H1 (cell line): ENCODE measurements at regions not wholly inside any gene's neighbourhood (a gene's known extent, or its start where the extent isn't known, plus 50 kb on each side); places are given as distances from the start of the nearest gene placed in this dataset.

Experiments used
- CTCF ChIA-PET: fragments of 300-600 bp; sonication (Branson Sonifier 250); formaldehyde crosslinking; loops from one replicate; lab custom pipeline; 2021; ENCODE audit not compliant: partially characterized antibody; lab: Charles Lee
- POLR2A ChIA-PET: fragments of 300-600 bp; sonication (Branson Sonifier 250); formaldehyde crosslinking; loops from one replicate; lab custom pipeline; 2021; ENCODE audit warnings: inconsistent platforms; ENCODE audit not compliant: partially characterized antibody; lab: Charles Lee
- DNase-seq, 2 experiments: peaks; one replicate each; pipeline versions ENCODE4 v3.0.0 to v3.0.0-alpha.2; 2010 to 2022; ENCODE audit warnings: low spot score in 2 of 2, low read depth in 1 of 2, mixed read lengths in 1 of 2
- FAIRE-seq: peaks from 2 replicates; lab custom pipeline; 2011; peaks lifted over from hg19 to GRCh38; lab: Jason Lieb, UNC
- H2AFZ ChIP-seq: 2 replicates; pipeline ENCODE4 v1.8.1; 2012; ENCODE audit warnings: low read length, inconsistent platforms
- H2AK5ac ChIP-seq: 2 replicates; pipeline ENCODE4 v1.6.1; 2013; ENCODE audit warnings: low read depth, low read length
- H2BK120ac ChIP-seq: replicated peaks from 2 replicates; pipeline ENCODE3; 2013; ENCODE audit warnings: low read depth, low read length, inconsistent platforms
- H2BK12ac ChIP-seq: 2 replicates; pipeline ENCODE4 v1.6.1; 2013; ENCODE audit warnings: low read depth, low read length
- H2BK15ac ChIP-seq: 2 replicates; pipeline ENCODE4 v1.6.1; 2013; ENCODE audit warnings: low read length
- H2BK20ac ChIP-seq: 2 replicates; pipeline ENCODE4 v1.6.1; 2013; ENCODE audit warnings: low read length
- H2BK5ac ChIP-seq: 2 replicates; pipeline ENCODE4 v1.6.1; 2013; ENCODE audit warnings: low read depth, low read length
- H3K14ac ChIP-seq: 2 replicates; pipeline ENCODE4 v1.6.1; 2013; ENCODE audit warnings: inconsistent platforms; ENCODE audit not compliant: insufficient read length
- H3K18ac ChIP-seq: 2 replicates; pipeline ENCODE4 v1.6.1; 2013; ENCODE audit warnings: low read length; ENCODE audit errors: extremely low read depth
- H3K23ac ChIP-seq: 2 replicates; pipeline ENCODE4 v1.6.1; 2013; ENCODE audit warnings: inconsistent platforms; ENCODE audit not compliant: insufficient read length
- H3K23me2 ChIP-seq: 2 replicates; pipeline ENCODE4 v1.6.1; 2013; ENCODE audit warnings: low read depth, low read length
- H3K27ac ChIP-seq: 2 replicates; pipeline ENCODE4 v1.6.1; 2011; ENCODE audit warnings: low read depth, low read length, inconsistent platforms
- H3K27me3 ChIP-seq, 4 experiments: replicated peaks in 1 of 4; 1 replicate in 1 of 4; 2 replicates in 3 of 4; pipeline versions ENCODE4 v1.6.1 to v1.8.1; 2011 to 2013; ENCODE audit warnings: low read length in 3 of 4, mild to moderate bottlenecking in 3 of 4, inconsistent platforms in 2 of 4, mixed read lengths in 2 of 4, moderate library complexity in 1 of 4; ENCODE audit not compliant: control insufficient read depth in 3 of 4, insufficient read depth in 3 of 4; ENCODE audit errors: extremely low read depth in 1 of 4
- H3K36me3 ChIP-seq, 4 experiments: 2 replicates each; pipeline versions ENCODE4 v1.6.1 to v1.8.1; 2011 to 2013; ENCODE audit warnings: mild to moderate bottlenecking in 4 of 4, low read length in 3 of 4, moderate library complexity in 2 of 4, control low read depth in 1 of 4, inconsistent platforms in 1 of 4; ENCODE audit not compliant: insufficient read depth in 4 of 4, control insufficient read depth in 2 of 4
- H3K4ac ChIP-seq: replicated peaks from 2 replicates; pipeline ENCODE3; 2013; ENCODE audit warnings: low read length, low read depth, mixed read lengths, inconsistent platforms; ENCODE audit not compliant: insufficient read length
- H3K4me1 ChIP-seq, 4 experiments: replicated peaks in 1 of 4; 1 replicate in 1 of 4; 2 replicates in 3 of 4; pipeline versions ENCODE4 v1.6.1 to v1.8.1; 2011 to 2013; ENCODE audit warnings: low read length in 3 of 4, inconsistent platforms in 2 of 4, mixed read lengths in 1 of 4; ENCODE audit not compliant: insufficient read depth in 4 of 4, control insufficient read depth in 3 of 4
- H3K4me2 ChIP-seq, 2 experiments: 2 replicates each; pipeline versions ENCODE4 v1.6.1 to v1.8.1; 2011 to 2013; ENCODE audit warnings: low read depth in 2 of 2, low read length in 2 of 2, control low read depth in 1 of 2, inconsistent platforms in 1 of 2, mild to moderate bottlenecking in 1 of 2; ENCODE audit not compliant: insufficient read depth in 1 of 2
- H3K4me3 ChIP-seq, 4 experiments: fragments of 200-600, 300-600 bp in 1 of 4; sonication (generic), shearing (Covaris generic), sonication (Bioruptor Twin) in 1 of 4; 2 replicates each; pipeline versions ENCODE4 v1.5.1 to v1.8.1; 2011 to 2016; ENCODE audit warnings: low read length in 4 of 4, low read depth in 3 of 4, control low read depth in 2 of 4, inconsistent platforms in 2 of 4, mild to moderate bottlenecking in 2 of 4, mixed read lengths in 1 of 4, moderate library complexity in 1 of 4; ENCODE audit not compliant: insufficient read depth in 2 of 4; ENCODE audit errors: extremely low read depth in 1 of 4
- H3K56ac ChIP-seq: replicated peaks from 2 replicates; pipeline ENCODE3; 2013; ENCODE audit warnings: low read depth, mild to moderate bottlenecking, mixed read lengths, low read length, inconsistent platforms; ENCODE audit not compliant: insufficient read length
- H3K79me1 ChIP-seq: 2 replicates; pipeline ENCODE4 v1.6.1; 2013; ENCODE audit warnings: low read depth, low read length, control low read depth
- H3K79me2 ChIP-seq, 2 experiments: 2 replicates each; pipeline versions ENCODE4 v1.6.1 to v1.8.1; 2012 to 2013; ENCODE audit warnings: low read length in 2 of 2, mild to moderate bottlenecking in 2 of 2, inconsistent platforms in 1 of 2; ENCODE audit not compliant: insufficient read depth in 2 of 2, control insufficient read depth in 1 of 2
- H3K9ac ChIP-seq, 4 experiments: replicated peaks in 1 of 4; 1 replicate in 1 of 4; 2 replicates in 3 of 4; pipeline versions ENCODE4 v1.6.1 to v1.8.1; 2011 to 2013; ENCODE audit warnings: low read depth in 3 of 4, low read length in 3 of 4, control low read depth in 2 of 4, mild to moderate bottlenecking in 2 of 4, moderate library complexity in 2 of 4, inconsistent platforms in 1 of 4; ENCODE audit errors: extremely low read depth in 1 of 4
- H3K9me3 ChIP-seq, 2 experiments: 2 replicates each; pipeline versions ENCODE4 v1.6.1 to v1.8.1; 2012 to 2013; ENCODE audit warnings: mild to moderate bottlenecking in 2 of 2, moderate library complexity in 2 of 2, control low read depth in 1 of 2, inconsistent platforms in 1 of 2, low read depth in 1 of 2, low read length in 1 of 2, mixed read lengths in 1 of 2; ENCODE audit not compliant: insufficient read depth in 2 of 2
- H4K20me1 ChIP-seq, 2 experiments: replicated peaks in 1 of 2; 2 replicates each; pipeline versions ENCODE3 to v1.8.1; 2011 to 2013; ENCODE audit warnings: inconsistent platforms in 2 of 2, low read length in 2 of 2, mild to moderate bottlenecking in 1 of 2; ENCODE audit not compliant: insufficient read depth in 2 of 2, control insufficient read depth in 1 of 2
- H4K5ac ChIP-seq: 2 replicates; pipeline ENCODE4 v1.6.1; 2013; ENCODE audit warnings: low read length, low read depth, mixed read lengths, inconsistent platforms; ENCODE audit not compliant: insufficient read length
- H4K8ac ChIP-seq: 2 replicates; pipeline ENCODE4 v1.8.0; 2013; ENCODE audit warnings: mild to moderate bottlenecking, moderate library complexity, low read length, inconsistent platforms; ENCODE audit not compliant: insufficient read depth; ENCODE audit errors: extremely low read depth
- H4K91ac ChIP-seq: replicated peaks from 2 replicates; pipeline ENCODE3; 2013; ENCODE audit warnings: low read length, mixed read lengths, inconsistent platforms; ENCODE audit not compliant: insufficient read length
- ATF3 ChIP-seq: IDR thresholded peaks from 2 replicates; pipeline ENCODE4 v1.6.1; 2011; ENCODE audit warnings: low read depth, mild to moderate bottlenecking, low read length; ENCODE audit not compliant: insufficient read depth
- EP300 ChIP-seq, 2 experiments: IDR thresholded peaks; 1 replicate in 1 of 2; 2 replicates in 1 of 2; pipeline ENCODE4 v1.6.1; 2011 to 2012; ENCODE audit warnings: low read depth in 2 of 2, low read length in 2 of 2, mild to moderate bottlenecking in 2 of 2, borderline replicate concordance in 1 of 2, inconsistent platforms in 1 of 2, moderate library complexity in 1 of 2
- EZH2 ChIP-seq: fragments of 200-600 bp; sonication (generic); IDR thresholded peaks from 2 replicates; pipeline ENCODE4 v1.7.1; 2012; ENCODE audit warnings: low read depth, mild to moderate bottlenecking, moderate library complexity, low read length, inconsistent platforms; ENCODE audit not compliant: severe bottlenecking
- GABPA ChIP-seq: IDR thresholded peaks from 2 replicates; pipeline ENCODE4 v1.6.1; 2011; ENCODE audit warnings: mild to moderate bottlenecking, low read length, moderate library complexity, borderline replicate concordance; ENCODE audit not compliant: insufficient read depth
- HDAC2 ChIP-seq, 2 experiments: fragments of 300-600 bp in 1 of 2; sonication (generic) in 1 of 2; IDR thresholded peaks; 2 replicates each; pipeline ENCODE4 v1.6.1; 2011 to 2012; ENCODE audit warnings: low read depth in 2 of 2, low read length in 2 of 2, mild to moderate bottlenecking in 2 of 2, moderate library complexity in 2 of 2, borderline replicate concordance in 1 of 2, inconsistent platforms in 1 of 2
- JUND ChIP-seq: IDR thresholded peaks from 2 replicates; pipeline ENCODE4 v1.6.1; 2011; ENCODE audit warnings: mild to moderate bottlenecking, improper control_type of control experiment, low read length
- KDM1A ChIP-seq: fragments of 200-600, 300-600 bp; sonication (generic); IDR thresholded peaks from 2 replicates; pipeline ENCODE4 v1.7.1; 2016; ENCODE audit warnings: mild to moderate bottlenecking, low read length, borderline replicate concordance
- PHF8 ChIP-seq: fragments of 200-600 bp; sonication (generic); conservative IDR thresholded peaks from 2 replicates; pipeline ENCODE4 v1.7.1; 2012; ENCODE audit warnings: low read depth, mild to moderate bottlenecking, inconsistent platforms, low read length, moderate library complexity
- POU5F1 ChIP-seq: IDR thresholded peaks from 2 replicates; pipeline ENCODE4 v1.6.1; 2011; ENCODE audit warnings: low read depth, mild to moderate bottlenecking, low read length, moderate library complexity
- RNF2 ChIP-seq: fragments of 200-900, 300-1000 bp; sonication (generic); IDR thresholded peaks from 2 replicates; pipeline ENCODE4 v1.7.1; 2016; ENCODE audit warnings: borderline replicate concordance, low read depth, mild to moderate bottlenecking, antibody characterized with exemption, low read length; ENCODE audit not compliant: poor library complexity, severe bottlenecking; ENCODE audit errors: missing control alignments
- SP4 ChIP-seq: IDR thresholded peaks from 2 replicates; pipeline ENCODE4 v1.6.1; 2012; ENCODE audit warnings: low read length, inconsistent platforms
- TEAD4 ChIP-seq: IDR thresholded peaks from 2 replicates; pipeline ENCODE4 v1.6.1; 2012; ENCODE audit warnings: low read depth, low read length, inconsistent platforms, mixed read lengths
- ZNF274 ChIP-seq: IDR thresholded peaks from 2 replicates; pipeline ENCODE4 v1.7.0; 2012; ENCODE audit warnings: low read length, borderline replicate concordance; ENCODE audit errors: extremely low read depth
- WGBS, 2 experiments: shearing (Covaris generic) in 1 of 2; methylation state at CpG; one replicate each; pipeline versions ENCODE4 v1.1.6 to v1.1.7; 2013 to 2015; ENCODE audit warnings: low lambda C conversion rate in 2 of 2, mixed read lengths in 2 of 2, inconsistent platforms in 1 of 2, low coverage in 1 of 2, missing lambda C conversion rate in 1 of 2; ENCODE audit not compliant: insufficient replicate concordance in 2 of 2, insufficient coverage in 1 of 2, insufficient read length in 1 of 2; ENCODE audit errors: extremely low coverage in 1 of 2, missing lambda C conversion rate in 1 of 2; 5-methylcytosine and 5-hydroxymethylcytosine counted together

- H3K4me3 ChIP-seq, result no peak overlapping the region
- H3K4me1 ChIP-seq, result no peaks in the 10 kb centered on the region
- no peak overlapping the region for H2BK20ac ChIP-seq
- H3K27ac ChIP-seq, result no peak overlapping the region
- H4K91ac ChIP-seq, result no peak overlapping the region
- H3K23me2 ChIP-seq, result no peaks in the 10 kb centered on the region
- no peak overlapping the region for H2BK120ac ChIP-seq
- H3K79me1 ChIP-seq, result no peaks in the 10 kb centered on the region
- H3K4me2 ChIP-seq, result no peak overlapping the region
- POLR2A ChIA-PET, result no interaction called here
- WGBS, 2 experiments, result 100% methylated on average over 1 of the region's 1 CpG; no CpG with 5 or more reads in 1 of the 2 experiments
- no peak overlapping the region for H3K56ac ChIP-seq
- no peak overlapping the region for H4K5ac ChIP-seq
- no peak overlapping the region for H3K9ac ChIP-seq
- H3K79me2 ChIP-seq, result no peaks in the 10 kb centered on the region
- H4K8ac ChIP-seq, result no peak overlapping the region
- no peak overlapping the region for H2BK12ac ChIP-seq
- peaks cover 0 to 3% of the 10 kb centered on the region in 2 experiments; a peak in 1 of 4 replicates for H3K9me3 ChIP-seq
- TF ChIP-seq GABPA (no peak), EP300 (IDR thresholded peaks at IDR 0.05; ENCODE audit: borderline replicate concordance in 1 of 2, low read depth in 2 of 2, low read length in 2 of 2) (no peak), JUND (no peak), SP4 (no peak), HDAC2 (IDR thresholded peaks at IDR 0.05; ENCODE audit: borderline replicate concordance in 1 of 2, low read depth in 2 of 2, low read length in 2 of 2) (no peak), ATF3 (no peak), TEAD4 (no peak), PHF8 (no peak), POU5F1 (no peak), ZNF274 (no peak), EZH2 (no peak), RNF2 (no peak), KDM1A (no peak)
- H3K36me3 ChIP-seq, result no peaks in the 10 kb centered on the region
- DNase-seq (no peak), FAIRE-seq (no peak)
- H3K23ac ChIP-seq, result no peak overlapping the region
- no peak overlapping the region for H2BK5ac ChIP-seq
- no peak overlapping the region for H2AK5ac ChIP-seq
- H4K20me1 ChIP-seq, result no peaks in the 10 kb centered on the region
- H2BK15ac ChIP-seq, result no peak overlapping the region
- no peak overlapping the region for H3K14ac ChIP-seq
- no peak overlapping the region for H3K18ac ChIP-seq
- H3K4ac ChIP-seq, result no peak overlapping the region
- no peaks in the 10 kb centered on the region for H3K27me3 ChIP-seq
- CTCF ChIA-PET, result no interaction called here
- H2AFZ ChIP-seq, result no peak overlapping the region
Measured at GRCh38 chr1:194410756-194411155, 1224.3 kb upstream of the B3GALT2 start.
